GM12872 (cell line): ENCODE measurements at regions not wholly inside any gene's neighbourhood (a gene's known extent, or its start where the extent isn't known, plus 50 kb on each side); places are given as distances from the start of the nearest gene placed in this dataset.

Source experiments
- CTCF ChIP-seq: IDR thresholded peaks from 3 replicates; pipeline ENCODE4 v1.5.1; 2011; ENCODE audit warnings: low read depth, mild to moderate bottlenecking, low read length, moderate library complexity; ENCODE audit not compliant: insufficient read depth

- no peak for TF ChIP-seq CTCF
Measured at GRCh38 chr14:81955123-81955522, 421.5 kb upstream of the SEL1L start.

- TF ChIP-seq CTCF, result no peak
Measured at GRCh38 chr14:81960781-81961180, 427.1 kb upstream of the SEL1L start.

- no peak for TF ChIP-seq CTCF
Measured at GRCh38 chr14:81963846-81964245, 430.2 kb upstream of the SEL1L start.

- no peak for TF ChIP-seq CTCF
Measured at GRCh38 chr14:81970307-81970706, 436.7 kb upstream of the SEL1L start.

- TF ChIP-seq CTCF, result no peak
Measured at GRCh38 chr14:81971911-81972310, 438.3 kb upstream of the SEL1L start.

- no peak for TF ChIP-seq CTCF
Measured at GRCh38 chr14:81972601-81973000, 438.9 kb upstream of the SEL1L start.

- no peak for TF ChIP-seq CTCF
Measured at GRCh38 chr14:81974543-81974942, 440.9 kb upstream of the SEL1L start.
